ENCODE measurements at regions not wholly inside any gene's neighbourhood (a gene's known extent, or its start where the extent isn't known, plus 50 kb on each side); places are given as distances from the start of the nearest gene placed in this dataset.

- H3K9me3 Mint-ChIP-seq (ENCODE audit: unreplicated experiment): no peaks in the 10 kb centered on the region
- no peaks in the 10 kb centered on the region for H3K4me1 Mint-ChIP-seq (ENCODE audit: insufficient read depth, unreplicated experiment)
- no peak for DNase-seq (ENCODE audit: unreplicated experiment)
- TF ChIP-seq CTCF (IDR thresholded peaks at IDR 0.05; ENCODE audit: unreplicated experiment): no peak
- H3K27ac Mint-ChIP-seq (ENCODE audit: low read depth, unreplicated experiment): no peak overlapping the region
- H3K4me3 Mint-ChIP-seq (ENCODE audit: unreplicated experiment): no peak overlapping the region
- H3K27me3 Mint-ChIP-seq (ENCODE audit: insufficient read depth, unreplicated experiment): peaks cover 35% of the 10 kb centered on the region
- no peaks in the 10 kb centered on the region for H3K36me3 Mint-ChIP-seq (ENCODE audit: insufficient read depth, unreplicated experiment)
- intact Hi-C loops (cut with micrococcal nuclease): no loop called here
- no TSS peak for BruUV-seq (replicated peaks)
- ChIA-PET CTCF (interaction anchor here (0.6 to 2.2 kb wide), 2 partner anchors 16 to 185 kb away, joined by 7 to 8 read pairs; no protein-coding TSS in a partner anchor), POLR2A (interaction anchor here (0.6 kb wide), 1 partner anchor 515 kb away, joined by 3 read pairs; no protein-coding TSS in a partner anchor)
These were observed 159.5 kb upstream of the CHD1 start for GRCh38 chr5:99088309-99088708.

DNA sequence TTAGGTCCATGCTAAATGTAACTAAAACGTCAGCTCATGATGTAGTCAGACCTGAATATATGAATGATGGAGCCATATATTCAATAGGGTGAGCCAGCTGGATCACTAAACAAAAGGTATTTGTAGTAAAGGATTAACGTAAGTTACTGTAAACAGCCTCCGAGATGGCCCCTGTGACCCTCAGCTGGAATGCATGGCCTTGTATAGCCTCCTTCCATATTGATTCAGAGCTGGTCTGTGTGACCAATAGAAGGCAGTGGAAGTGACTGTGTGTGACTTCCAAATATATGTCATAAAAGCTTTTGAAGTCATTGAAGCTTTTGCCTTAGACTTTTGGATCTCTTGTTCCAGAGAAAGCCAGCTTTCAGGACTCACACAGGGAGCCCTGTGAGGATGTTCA, 154.4 kb upstream of the CHD1 start:
- no peaks in the 10 kb centered on the region for H3K9me3 Mint-ChIP-seq (ENCODE audit: unreplicated experiment)
- BruUV-seq (replicated peaks): no TSS peak
- DNase-seq (ENCODE audit: unreplicated experiment): no peak
- no peaks in the 10 kb centered on the region for H3K36me3 Mint-ChIP-seq (ENCODE audit: insufficient read depth, unreplicated experiment)
- no peak overlapping the region for H3K4me3 Mint-ChIP-seq (ENCODE audit: unreplicated experiment)
- POLR2A ChIA-PET: no interaction called here
- H3K27ac Mint-ChIP-seq (ENCODE audit: low read depth, unreplicated experiment): no peak overlapping the region
- CTCF ChIA-PET: no interaction called here
- intact Hi-C loops (cut with micrococcal nuclease): no loop called here
- H3K4me1 Mint-ChIP-seq (ENCODE audit: insufficient read depth, unreplicated experiment): no peaks in the 10 kb centered on the region
- TF ChIP-seq CTCF (IDR thresholded peaks at IDR 0.05; ENCODE audit: unreplicated experiment): no peak
- peaks cover 24% of the 10 kb centered on the region for H3K27me3 Mint-ChIP-seq (ENCODE audit: insufficient read depth, unreplicated experiment)

- CTCF ChIA-PET: interaction anchor here (0.7 kb wide), 1 partner anchor 22 kb away, joined by 3 read pairs; no protein-coding TSS in a partner anchor
- no peak overlapping the region for H3K4me3 Mint-ChIP-seq (ENCODE audit: unreplicated experiment)
- no peaks in the 10 kb centered on the region for H3K36me3 Mint-ChIP-seq (ENCODE audit: insufficient read depth, unreplicated experiment)
- TF ChIP-seq CTCF (IDR thresholded peaks at IDR 0.05; ENCODE audit: unreplicated experiment): no peak
- POLR2A ChIA-PET: no interaction called here
- intact Hi-C loops (cut with micrococcal nuclease): no loop called here
- no peak for DNase-seq (ENCODE audit: unreplicated experiment)
- H3K9me3 Mint-ChIP-seq (ENCODE audit: unreplicated experiment): no peaks in the 10 kb centered on the region
- no peak overlapping the region for H3K27ac Mint-ChIP-seq (ENCODE audit: low read depth, unreplicated experiment)
- no TSS peak for BruUV-seq (replicated peaks)
- H3K4me1 Mint-ChIP-seq (ENCODE audit: insufficient read depth, unreplicated experiment): no peaks in the 10 kb centered on the region
- H3K27me3 Mint-ChIP-seq (ENCODE audit: insufficient read depth, unreplicated experiment): peaks cover 14% of the 10 kb centered on the region
These were observed 152.9 kb upstream of the CHD1 start for GRCh38 chr5:99081711-99082110.

GRCh38 chr5:99076723-99077640, 148.2 kb upstream of the CHD1 start:
- no peak for TF ChIP-seq CTCF (IDR thresholded peaks at IDR 0.05; ENCODE audit: unreplicated experiment)
- no peak overlapping the region for H3K4me3 Mint-ChIP-seq (ENCODE audit: unreplicated experiment)
- CTCF ChIA-PET: interaction anchor here (0.9 kb wide), 1 partner anchor 16 kb away, joined by 3 read pairs; no protein-coding TSS in a partner anchor
- intact Hi-C loops (cut with micrococcal nuclease): no loop called here
- no peaks in the 10 kb centered on the region for H3K27me3 Mint-ChIP-seq (ENCODE audit: insufficient read depth, unreplicated experiment)
- H3K27ac Mint-ChIP-seq (ENCODE audit: low read depth, unreplicated experiment): no peak overlapping the region
- no peaks in the 10 kb centered on the region for H3K9me3 Mint-ChIP-seq (ENCODE audit: unreplicated experiment)
- no TSS peak for BruUV-seq (replicated peaks)
- H3K4me1 Mint-ChIP-seq (ENCODE audit: insufficient read depth, unreplicated experiment): no peaks in the 10 kb centered on the region
- POLR2A ChIA-PET: no interaction called here
- no peaks in the 10 kb centered on the region for H3K36me3 Mint-ChIP-seq (ENCODE audit: insufficient read depth, unreplicated experiment)
- no peak for DNase-seq (ENCODE audit: unreplicated experiment)
